OCI-LY1 (cell line): ENCODE measurements at regions not wholly inside any gene's neighbourhood (a gene's known extent, or its start where the extent isn't known, plus 50 kb on each side); places are given as distances from the start of the nearest gene placed in this dataset.

Experiments used
- EZH2 ChIP-seq: fragments of 200-600 bp; sonication (generic), shearing (Covaris generic); IDR thresholded peaks from 2 replicates; pipeline ENCODE4 v1.8.0; 2017; ENCODE audit warnings: borderline replicate concordance, mixed run types, mild to moderate bottlenecking, antibody characterized with exemption, low read length, moderate library complexity, mixed read lengths
- TF ChIP-seq, protein P1 (sequence below): fragments of 200-600 bp; sonication (generic), shearing (Covaris generic); IDR thresholded peaks from 2 replicates; pipeline ENCODE4 v1.5.1; 2017; ENCODE audit warnings: mild to moderate bottlenecking, antibody characterized with exemption, low read length, moderate library complexity, mixed read lengths

DNA sequence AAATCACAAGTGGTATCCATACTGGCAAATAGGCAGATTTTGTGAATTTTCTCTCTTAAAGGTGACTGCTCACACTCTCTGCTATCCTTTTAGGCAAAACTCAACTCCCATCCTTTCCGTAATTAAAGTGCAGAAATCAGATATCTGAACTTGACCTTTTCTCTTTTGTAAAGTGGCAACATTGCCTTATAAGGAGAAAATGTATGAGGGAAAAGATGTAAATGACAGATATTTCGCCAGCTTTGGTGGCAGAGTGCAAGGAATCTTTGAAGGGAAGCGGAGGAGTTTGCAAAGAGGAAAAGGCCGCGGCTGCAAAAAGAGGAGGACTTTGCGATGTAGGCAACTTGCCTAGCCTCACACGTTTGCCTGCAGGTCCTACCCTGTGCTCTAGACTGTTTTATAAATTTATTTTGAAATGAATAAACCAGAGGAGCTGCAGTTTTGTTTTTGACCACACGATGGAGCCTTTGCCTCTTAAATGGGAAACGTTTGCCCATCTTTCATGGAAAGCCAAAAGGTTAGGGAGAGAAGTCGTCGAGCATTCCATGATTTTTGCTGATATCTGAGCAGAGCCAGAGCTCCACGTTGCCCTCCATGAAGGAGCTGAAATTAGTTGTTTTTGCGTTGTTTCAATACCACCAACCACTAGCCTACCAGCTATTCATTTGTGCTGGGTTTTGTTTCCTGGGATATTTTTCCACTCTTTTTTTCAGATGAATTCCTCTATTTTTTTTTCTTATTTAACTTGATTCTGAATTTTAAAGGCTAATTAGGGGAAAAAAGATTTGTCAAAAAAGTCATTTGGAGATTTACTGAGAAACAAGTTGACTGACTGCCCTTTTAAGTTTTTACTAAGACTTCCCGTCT is 242.3 kb downstream of the LMX1A start:
- TF ChIP-seq, protein P1, sequence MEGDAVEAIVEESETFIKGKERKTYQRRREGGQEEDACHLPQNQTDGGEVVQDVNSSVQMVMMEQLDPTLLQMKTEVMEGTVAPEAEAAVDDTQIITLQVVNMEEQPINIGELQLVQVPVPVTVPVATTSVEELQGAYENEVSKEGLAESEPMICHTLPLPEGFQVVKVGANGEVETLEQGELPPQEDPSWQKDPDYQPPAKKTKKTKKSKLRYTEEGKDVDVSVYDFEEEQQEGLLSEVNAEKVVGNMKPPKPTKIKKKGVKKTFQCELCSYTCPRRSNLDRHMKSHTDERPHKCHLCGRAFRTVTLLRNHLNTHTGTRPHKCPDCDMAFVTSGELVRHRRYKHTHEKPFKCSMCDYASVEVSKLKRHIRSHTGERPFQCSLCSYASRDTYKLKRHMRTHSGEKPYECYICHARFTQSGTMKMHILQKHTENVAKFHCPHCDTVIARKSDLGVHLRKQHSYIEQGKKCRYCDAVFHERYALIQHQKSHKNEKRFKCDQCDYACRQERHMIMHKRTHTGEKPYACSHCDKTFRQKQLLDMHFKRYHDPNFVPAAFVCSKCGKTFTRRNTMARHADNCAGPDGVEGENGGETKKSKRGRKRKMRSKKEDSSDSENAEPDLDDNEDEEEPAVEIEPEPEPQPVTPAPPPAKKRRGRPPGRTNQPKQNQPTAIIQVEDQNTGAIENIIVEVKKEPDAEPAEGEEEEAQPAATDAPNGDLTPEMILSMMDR, result peak; percentile 73
- TF ChIP-seq EZH2, result no peak
